Dermis microvascular lymphatic vessel endothelial cell (primary cell): ENCODE measurements at regions not wholly inside any gene's neighbourhood (a gene's known extent, or its start where the extent isn't known, plus 50 kb on each side); places are given as distances from the start of the nearest gene placed in this dataset.
"Not testable (repeated sequence)": the region's sequence is repeated elsewhere in the genome, so short reads cannot be mapped to it uniquely, and the experiment has no call there.

Experiments used
- DNase-seq, 2 donors: peaks; one replicate each; pipeline versions ENCODE4 v3.0.0 to v3.0.0-alpha.2; 2010; ENCODE audit warnings: low read depth in 2 of 2

DNA sequence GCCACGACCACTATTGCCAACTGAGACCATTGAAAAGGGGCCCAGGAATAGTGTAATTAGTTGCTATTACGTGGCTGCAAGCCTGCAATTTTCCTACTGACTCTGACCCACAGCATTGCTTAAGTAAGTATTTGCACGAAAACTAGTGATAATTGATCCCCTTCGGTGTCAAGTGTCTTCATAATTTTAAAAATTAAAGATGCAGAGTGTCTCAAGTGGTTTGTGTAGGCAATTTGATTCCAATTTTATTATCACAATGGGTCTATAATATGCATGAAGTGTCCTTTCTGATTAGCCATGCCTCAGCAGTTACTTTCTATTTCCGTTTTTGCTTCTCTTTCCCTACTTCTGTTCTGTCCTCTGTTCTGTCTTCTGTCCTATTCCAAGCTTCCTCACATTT lies 259.2 kb downstream of the C3orf38 start:
- DNase-seq, result no peak

GRCh38 chr3:88410259-88410658 lies 260.5 kb downstream of the C3orf38 start:
- DNase-seq, result no peak

DNA sequence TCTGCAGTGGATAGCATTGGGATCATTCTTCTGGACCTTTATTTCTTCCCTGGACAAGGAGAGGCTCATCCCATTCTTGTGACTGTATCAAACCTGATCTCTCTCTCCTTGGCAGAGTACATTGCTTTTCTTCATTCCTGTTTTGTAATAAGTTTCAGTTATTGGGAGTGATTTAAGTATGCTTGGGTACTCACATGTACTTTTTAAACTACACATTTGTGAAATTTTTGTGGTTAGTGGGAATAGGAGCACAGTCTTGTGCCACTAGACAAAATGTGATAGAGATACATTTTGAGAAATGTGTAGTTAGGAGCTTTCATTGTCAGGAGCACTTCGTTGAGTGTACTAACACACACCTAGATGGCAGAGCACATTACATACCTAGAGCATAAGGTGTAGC lies 262.6 kb downstream of the C3orf38 start:
- DNase-seq, result no peak

DNA sequence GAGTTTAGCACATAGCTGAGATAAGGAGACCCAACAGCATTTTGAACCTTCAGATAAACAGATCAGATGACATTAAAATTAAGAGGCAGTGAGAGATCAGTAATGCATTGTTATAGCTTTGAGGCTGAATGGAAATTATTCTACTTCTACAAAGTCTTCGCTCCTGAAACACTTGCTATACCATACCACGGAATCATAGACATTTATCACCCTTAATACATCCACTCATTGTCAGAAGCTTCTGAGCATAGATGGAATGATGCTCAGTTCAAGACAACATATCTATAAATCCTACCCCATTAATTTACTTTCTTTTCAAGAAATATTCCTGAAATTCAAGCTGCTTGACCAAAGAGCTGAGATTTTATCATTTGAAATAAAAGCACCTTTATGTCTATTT lies 266.7 kb downstream of the C3orf38 start:
- no peak for DNase-seq

- DNase-seq, result no peak
Measured at GRCh38 chr3:88418219-88418618, 268.5 kb downstream of the C3orf38 start.

DNA sequence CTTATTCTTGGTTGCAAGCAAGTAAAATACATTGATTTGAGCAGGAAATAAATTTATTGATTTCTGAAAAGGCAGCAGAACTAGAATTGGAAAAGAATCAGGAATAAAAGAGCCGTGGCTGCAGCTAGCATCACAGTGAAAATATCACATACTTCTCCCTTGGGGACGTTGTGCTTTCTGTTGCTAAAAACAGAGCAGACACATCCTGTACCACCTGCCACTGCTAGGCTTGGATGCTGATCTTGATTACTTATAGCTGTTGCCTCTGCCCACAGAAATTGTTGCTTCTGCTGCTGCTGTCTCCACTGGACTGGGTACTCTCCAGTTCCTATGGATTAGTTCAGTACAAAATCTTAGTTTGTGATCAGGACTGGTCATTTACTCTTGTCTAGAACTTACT lies 283.8 kb downstream of the C3orf38 start:
- DNase-seq, result no peak

DNA sequence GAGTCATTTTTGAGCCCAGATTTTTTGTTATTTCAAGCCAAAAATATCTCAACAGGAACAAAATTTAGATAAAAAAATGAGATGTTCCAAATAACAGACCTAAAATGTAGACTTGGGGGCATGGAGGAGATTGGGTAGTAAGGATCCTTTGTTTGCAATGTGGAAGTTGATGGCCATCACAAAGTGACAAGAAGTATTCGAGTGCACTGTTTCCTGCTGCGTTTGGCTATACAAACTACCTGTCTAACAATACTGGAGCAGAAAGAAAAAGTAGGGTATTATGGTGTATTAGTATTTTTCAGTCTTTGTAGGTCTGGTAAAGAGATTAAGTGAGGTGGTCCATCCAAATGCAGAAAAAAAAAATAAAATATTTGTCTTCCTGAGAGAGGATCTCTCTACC lies 284.2 kb downstream of the C3orf38 start:
- DNase-seq, result no peak

- no peak for DNase-seq
Measured at GRCh38 chr3:88440701-88441100, 290.9 kb downstream of the C3orf38 start.

DNA sequence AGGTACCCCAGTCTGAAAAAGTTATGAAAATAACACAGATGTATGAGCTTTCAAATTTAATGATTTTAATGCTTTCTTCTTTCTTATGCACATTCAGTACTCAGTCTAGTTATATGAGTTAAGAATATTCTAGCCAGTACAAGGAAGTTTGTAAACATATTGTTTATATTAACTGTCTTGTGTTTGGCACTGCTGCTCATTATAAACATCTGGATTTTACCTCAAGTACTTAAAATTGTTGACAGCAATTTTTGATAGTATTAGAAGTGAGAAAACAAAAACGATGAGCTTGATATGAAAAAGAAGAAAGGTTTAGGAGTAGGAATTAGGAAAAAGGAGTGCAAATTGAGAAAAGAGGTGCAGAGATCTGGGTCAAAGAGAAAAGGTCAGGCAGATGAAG lies 293.3 kb downstream of the C3orf38 start:
- DNase-seq, result no peak

GRCh38 chr3:88444251-88444650 lies 294.5 kb downstream of the C3orf38 start:
- no peak for DNase-seq

DNA sequence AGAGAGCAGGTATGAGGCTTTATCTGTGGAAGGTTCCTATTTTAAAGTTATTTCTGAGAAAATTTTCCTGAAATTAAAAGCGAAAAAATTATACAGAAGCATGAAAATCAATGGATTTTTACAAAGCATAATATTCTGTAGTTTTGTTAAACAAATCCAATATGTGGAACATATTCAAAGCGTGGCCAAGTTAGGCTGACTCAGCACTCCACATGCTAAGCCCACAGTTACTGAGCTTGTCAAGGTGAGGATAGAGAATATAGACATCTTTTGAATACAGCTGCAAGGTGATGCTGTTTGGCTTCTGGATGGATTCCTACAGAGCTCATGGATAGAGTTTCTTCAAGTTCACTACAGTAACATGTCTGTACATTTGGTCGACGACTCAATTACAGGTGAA lies 302.5 kb downstream of the C3orf38 start:
- DNase-seq, result no peak

- DNase-seq, result no peak
Measured at GRCh38 chr3:88460369-88460768, 310.6 kb downstream of the C3orf38 start.

DNA sequence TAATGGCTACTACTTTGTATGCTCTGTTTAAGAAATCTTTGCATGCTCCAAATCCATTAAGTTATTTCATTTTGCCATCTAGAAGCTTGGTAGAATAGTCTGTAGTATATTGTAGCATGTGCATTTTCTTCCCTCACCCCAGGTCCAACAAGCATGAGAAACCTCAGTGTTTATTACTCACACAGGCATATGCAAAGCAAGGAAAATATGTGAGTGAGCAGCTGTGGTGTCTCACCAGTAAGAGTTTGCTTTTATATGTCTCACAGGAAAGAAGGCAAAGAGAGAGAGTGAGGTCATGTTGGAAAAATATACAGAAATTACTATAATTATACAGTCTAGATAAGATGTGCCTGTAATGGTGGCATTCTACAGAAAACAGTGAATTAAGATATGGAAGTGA lies 312.5 kb downstream of the C3orf38 start:
- DNase-seq, result no peak

GRCh38 chr3:88467191-88467590 lies 317.4 kb downstream of the C3orf38 start:
- no peak for DNase-seq

DNA sequence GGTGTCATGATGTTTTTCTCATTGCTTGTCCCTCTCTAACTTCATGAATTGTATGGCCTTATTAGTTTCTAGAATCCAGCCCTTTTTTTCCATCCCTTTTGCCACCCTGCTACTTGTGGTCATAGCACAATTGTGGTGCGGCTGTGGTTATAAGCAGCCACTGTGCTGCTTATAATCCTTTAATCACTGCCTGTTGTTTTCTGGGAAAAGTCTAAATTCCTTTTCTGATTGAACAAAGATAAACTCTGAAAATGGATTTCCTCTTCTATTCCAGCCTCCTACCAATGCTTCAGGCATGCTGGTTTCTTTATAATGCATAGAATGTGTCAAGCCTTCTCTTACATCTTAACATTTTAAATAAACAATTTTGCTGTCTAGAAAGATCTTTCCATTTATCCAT lies 319.5 kb downstream of the C3orf38 start:
- DNase-seq, result no peak

DNA sequence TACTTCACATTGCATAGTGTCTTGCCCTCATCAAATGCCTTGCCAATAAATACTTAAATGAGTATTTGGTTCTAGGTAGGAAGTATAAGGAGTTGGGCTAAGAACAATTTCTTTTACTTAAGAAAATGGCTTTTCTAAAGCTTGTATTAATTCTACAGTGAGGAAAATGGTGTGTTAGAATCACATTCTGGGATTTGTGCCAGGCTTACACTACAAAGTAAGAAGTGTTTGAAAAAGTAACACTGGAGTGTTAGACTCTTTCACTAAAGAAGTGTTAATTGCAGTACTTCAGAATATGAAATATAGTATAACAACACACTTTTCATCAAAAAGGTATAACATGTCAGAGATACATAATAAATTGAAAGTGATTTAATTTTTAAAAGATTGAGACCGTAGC lies 328.7 kb downstream of the C3orf38 start:
- DNase-seq, result no peak

DNA sequence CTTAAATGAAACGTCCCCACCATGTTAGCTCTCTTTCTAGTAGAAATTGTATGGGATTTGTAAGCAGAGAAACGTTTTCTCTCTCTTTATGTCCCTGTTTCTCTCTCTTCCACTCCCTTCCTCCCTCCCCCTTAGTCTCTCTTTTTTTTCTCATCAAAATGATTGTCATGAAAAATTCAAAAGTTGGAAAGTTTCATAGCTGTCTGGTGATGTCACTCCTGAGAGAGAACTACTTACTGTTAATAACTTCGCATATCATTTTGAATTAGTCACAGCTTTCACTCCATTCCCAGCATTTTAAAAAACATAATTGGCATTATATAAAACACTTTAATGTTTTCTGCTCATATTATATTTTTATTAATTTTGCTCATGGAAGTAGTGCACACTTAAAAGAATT lies 331.1 kb downstream of the C3orf38 start:
- DNase-seq, result no peak

- no peak for DNase-seq
Measured at GRCh38 chr3:88485001-88485400, 335.2 kb downstream of the C3orf38 start.

GRCh38 chr3:88508818-88509217 lies 359.1 kb downstream of the C3orf38 start:
- DNase-seq, result not testable (repeated sequence)

DNA sequence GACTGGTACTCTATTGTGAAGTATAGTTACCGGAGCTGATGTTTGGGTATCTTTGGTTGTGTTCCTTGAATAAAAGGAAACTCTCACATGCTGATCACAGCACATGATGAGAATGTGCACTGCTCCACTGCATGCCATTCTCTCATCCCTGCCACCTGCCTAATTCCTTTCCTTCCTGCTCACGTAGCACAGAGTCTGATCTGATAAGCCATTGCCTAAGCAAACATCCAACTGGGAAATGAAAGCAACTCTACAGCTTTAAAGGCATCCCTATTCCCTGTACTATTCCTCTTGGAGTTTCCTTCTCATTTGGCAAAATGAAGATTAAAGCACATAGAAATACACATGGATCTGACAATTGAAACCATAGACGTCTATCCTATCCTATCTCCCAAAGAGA lies 359.8 kb downstream of the C3orf38 start:
- DNase-seq, result no peak

DNA sequence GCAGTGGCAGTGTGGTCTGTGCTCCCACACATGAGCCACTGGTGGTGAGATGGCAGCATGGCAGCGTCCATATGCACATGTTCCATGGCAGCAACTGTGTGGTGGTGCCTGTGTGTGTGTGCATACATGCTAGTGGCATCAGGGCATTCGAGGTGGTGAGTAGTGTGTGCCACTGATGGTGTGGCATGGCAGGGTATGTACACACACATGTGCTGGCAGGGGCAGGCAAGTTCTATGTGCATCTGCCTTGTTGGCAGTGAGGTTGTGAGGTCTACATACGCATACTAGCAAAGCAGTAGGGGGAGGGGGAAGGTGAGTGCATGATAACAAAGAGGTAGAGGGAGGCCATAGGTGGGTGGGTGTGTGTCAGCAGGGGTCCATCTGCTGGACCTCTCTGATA lies 378.7 kb downstream of the C3orf38 start:
- no peak for DNase-seq

DNA sequence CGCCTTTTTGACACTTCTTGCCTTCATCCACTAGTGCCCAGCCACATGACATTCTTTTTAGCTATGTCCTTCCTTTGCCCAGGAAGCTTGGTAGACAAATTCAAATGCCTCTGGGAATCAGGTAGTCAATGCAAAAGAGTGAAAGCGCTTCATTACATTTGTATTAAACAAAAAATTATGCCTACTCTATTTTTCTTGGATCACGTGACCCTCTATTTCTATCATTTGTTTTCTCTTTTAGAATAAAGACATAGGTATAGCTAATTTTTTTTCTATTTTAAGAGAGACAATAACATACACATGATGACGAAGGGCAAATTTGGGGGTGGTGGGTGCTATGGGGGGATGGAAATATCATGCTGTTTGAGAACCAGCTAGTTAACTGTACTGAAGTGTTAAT lies 384.8 kb downstream of the C3orf38 start:
- no peak for DNase-seq

- no peak for DNase-seq
Measured at GRCh38 chr3:88535563-88535962, 385.8 kb downstream of the C3orf38 start.

- no peak for DNase-seq
Measured at GRCh38 chr3:88542916-88543315, 393.2 kb downstream of the C3orf38 start.

DNA sequence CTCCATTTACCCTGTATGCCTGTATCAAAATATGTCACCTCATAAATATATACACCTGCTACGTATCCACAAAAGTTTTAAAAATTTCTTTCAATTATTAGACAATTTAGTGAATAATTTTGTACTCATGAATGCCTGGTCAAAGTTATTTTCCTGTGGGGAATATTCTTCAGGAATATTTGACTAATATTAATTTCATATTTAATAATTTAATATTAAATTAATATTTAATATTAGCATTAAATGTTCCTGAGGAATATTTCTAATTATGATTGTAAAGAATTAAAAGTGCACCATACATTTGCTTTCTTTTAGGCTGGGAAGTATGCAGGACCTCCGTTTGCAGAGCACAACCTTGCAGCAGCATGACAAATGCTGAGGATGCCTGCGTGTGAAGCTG lies 422.7 kb downstream of the C3orf38 start:
- DNase-seq, result no peak
